ENCODE measurements at regions not wholly inside any gene's neighbourhood (a gene's known extent, or its start where the extent isn't known, plus 50 kb on each side); places are given as distances from the start of the nearest gene placed in this dataset.

DNA sequence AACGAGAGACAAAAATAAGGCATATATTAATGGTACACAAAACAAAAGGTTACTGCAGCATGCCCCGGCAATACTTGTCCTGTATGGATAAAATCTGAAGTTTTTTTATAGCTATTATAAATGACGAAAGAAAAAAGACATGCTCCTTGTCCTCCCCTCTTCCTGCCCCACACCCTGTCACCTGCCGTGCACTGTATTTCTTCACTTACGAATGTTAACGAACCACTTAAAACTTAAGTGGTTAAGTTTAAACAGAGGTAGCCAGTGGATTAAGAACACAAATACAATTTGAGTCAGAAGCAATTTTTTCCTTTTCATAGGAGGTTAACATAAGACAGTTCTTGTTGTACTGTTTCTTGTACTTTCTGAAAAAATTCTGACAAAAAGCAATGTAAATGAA lies 799.1 kb upstream of the NECTIN3 start:
- Histone ChIP-seq H3K4me1 (no peaks in the 10 kb centered on the region), H3K36me3 (no peaks in the 10 kb centered on the region), H3K4me3 (no peak overlapping the region), H3K27ac (no peak overlapping the region), H3K9me3 (no peaks in the 10 kb centered on the region), H3K27me3 (no peaks in the 10 kb centered on the region)
- intact Hi-C loops (cut with DNase I): no loop called here
- TF ChIP-seq, protein P1, sequence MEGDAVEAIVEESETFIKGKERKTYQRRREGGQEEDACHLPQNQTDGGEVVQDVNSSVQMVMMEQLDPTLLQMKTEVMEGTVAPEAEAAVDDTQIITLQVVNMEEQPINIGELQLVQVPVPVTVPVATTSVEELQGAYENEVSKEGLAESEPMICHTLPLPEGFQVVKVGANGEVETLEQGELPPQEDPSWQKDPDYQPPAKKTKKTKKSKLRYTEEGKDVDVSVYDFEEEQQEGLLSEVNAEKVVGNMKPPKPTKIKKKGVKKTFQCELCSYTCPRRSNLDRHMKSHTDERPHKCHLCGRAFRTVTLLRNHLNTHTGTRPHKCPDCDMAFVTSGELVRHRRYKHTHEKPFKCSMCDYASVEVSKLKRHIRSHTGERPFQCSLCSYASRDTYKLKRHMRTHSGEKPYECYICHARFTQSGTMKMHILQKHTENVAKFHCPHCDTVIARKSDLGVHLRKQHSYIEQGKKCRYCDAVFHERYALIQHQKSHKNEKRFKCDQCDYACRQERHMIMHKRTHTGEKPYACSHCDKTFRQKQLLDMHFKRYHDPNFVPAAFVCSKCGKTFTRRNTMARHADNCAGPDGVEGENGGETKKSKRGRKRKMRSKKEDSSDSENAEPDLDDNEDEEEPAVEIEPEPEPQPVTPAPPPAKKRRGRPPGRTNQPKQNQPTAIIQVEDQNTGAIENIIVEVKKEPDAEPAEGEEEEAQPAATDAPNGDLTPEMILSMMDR (IDR thresholded peaks at IDR 0.05): no peak
- ATAC-seq (peak; percentile 86), DNase-seq (no peak)

GRCh38 chr3:110291886-110292501 lies 779.6 kb upstream of the NECTIN3 start:
- TF ChIP-seq, protein P1 (IDR thresholded peaks at IDR 0.05): no peak
- H3K4me1 ChIP-seq: no peaks in the 10 kb centered on the region
- H3K4me3 ChIP-seq: no peak overlapping the region
- no peaks in the 10 kb centered on the region for H3K36me3 ChIP-seq
- peaks cover 5% of the 10 kb centered on the region for H3K9me3 ChIP-seq
- no peak overlapping the region for H3K27ac ChIP-seq
- no peaks in the 10 kb centered on the region for H3K27me3 ChIP-seq
- DNase-seq (no peak), ATAC-seq (no peak)
- intact Hi-C loops (cut with DNase I): no loop called here

DNA sequence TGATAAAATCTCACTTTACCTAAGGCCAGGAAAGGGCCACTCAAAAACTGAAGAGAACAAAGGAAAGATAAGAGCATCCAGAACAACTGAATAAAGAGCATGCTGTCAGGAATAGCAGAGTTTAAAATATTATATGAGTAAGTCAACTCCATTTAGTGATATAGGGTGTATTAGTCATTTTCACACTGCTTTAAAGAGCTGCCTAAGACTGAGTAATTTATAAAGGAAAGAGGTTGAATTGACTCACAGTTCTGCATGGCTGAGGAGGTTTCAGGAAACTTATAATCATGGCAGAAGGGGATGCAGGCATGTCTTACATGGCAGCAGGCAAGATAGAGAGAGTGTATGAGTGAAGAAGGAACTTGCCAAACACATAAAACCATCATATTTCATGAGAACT lies 778.0 kb upstream of the NECTIN3 start:
- H3K27me3 ChIP-seq: no peaks in the 10 kb centered on the region
- H3K9me3 ChIP-seq: peaks cover 5% of the 10 kb centered on the region
- TF ChIP-seq, protein P1 (IDR thresholded peaks at IDR 0.05): no peak
- H3K4me1 ChIP-seq: no peaks in the 10 kb centered on the region
- no peak overlapping the region for H3K27ac ChIP-seq
- intact Hi-C loops (cut with DNase I): no loop called here
- ATAC-seq (no peak), DNase-seq (no peak)
- H3K4me3 ChIP-seq: no peak overlapping the region
- no peaks in the 10 kb centered on the region for H3K36me3 ChIP-seq

DNA sequence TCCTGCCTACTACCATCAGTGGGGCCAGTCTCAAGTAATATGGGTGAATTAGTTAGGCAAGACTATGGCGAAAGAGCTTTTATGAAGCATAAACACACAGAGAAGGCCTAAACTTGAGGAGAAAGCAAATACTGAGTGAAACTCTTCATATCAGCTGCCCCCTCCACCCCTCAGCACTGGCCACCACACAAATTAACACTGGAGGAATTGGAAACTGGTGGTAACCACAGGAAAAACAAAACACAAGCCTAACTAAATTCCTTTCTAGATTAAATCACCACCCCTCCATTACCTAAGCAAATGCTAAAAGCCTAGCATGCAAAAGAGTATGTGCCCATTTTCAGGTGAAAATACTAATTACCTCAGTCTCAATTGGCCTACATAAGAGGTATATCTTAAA lies 774.7 kb upstream of the NECTIN3 start:
- H3K4me3 ChIP-seq: no peak overlapping the region
- H3K36me3 ChIP-seq: no peaks in the 10 kb centered on the region
- H3K27ac ChIP-seq: no peak overlapping the region
- TF ChIP-seq, protein P1 (IDR thresholded peaks at IDR 0.05): no peak
- ATAC-seq (peak; percentile 74), DNase-seq (no peak)
- H3K27me3 ChIP-seq: no peaks in the 10 kb centered on the region
- no peaks in the 10 kb centered on the region for H3K4me1 ChIP-seq
- intact Hi-C loops (cut with DNase I): no loop called here
- peaks cover 5% of the 10 kb centered on the region for H3K9me3 ChIP-seq

- H3K4me3 ChIP-seq: no peak overlapping the region
- TF ChIP-seq, protein P1 (IDR thresholded peaks at IDR 0.05): no peak
- no peaks in the 10 kb centered on the region for H3K36me3 ChIP-seq
- intact Hi-C loops (cut with DNase I): no loop called here
- no peaks in the 10 kb centered on the region for H3K9me3 ChIP-seq
- H3K4me1 ChIP-seq: no peaks in the 10 kb centered on the region
- ATAC-seq (no peak), DNase-seq (no peak)
- H3K27me3 ChIP-seq: no peaks in the 10 kb centered on the region
- H3K27ac ChIP-seq: no peak overlapping the region
Measured at GRCh38 chr3:110301781-110302180, 769.8 kb upstream of the NECTIN3 start.

All from upper lobe of right lung (tissue), 1 donor.